ENCODE measurements at regions not wholly inside any gene's neighbourhood (a gene's known extent, or its start where the extent isn't known, plus 50 kb on each side); places are given as distances from the start of the nearest gene placed in this dataset.

GRCh38 chr4:179692222-179692621 lies 2250.0 kb upstream of the AGA start:
- H3K9ac ChIP-seq (ENCODE audit: low read depth, low read length): no peak overlapping the region
- in situ Hi-C loops (cut with MboI; ENCODE audit: low sequenced_read_pairs) (no loop called here), dilution Hi-C loops (cut with HindIII; ENCODE audit: low sequenced_read_pairs, unreplicated experiment) (no loop called here), intact Hi-C loops (cut with micrococcal nuclease) (no loop called here)
- no peak overlapping the region for H2BK5ac ChIP-seq (ENCODE audit: low read depth, low read length, poor library complexity, severe bottlenecking)
- no peaks in the 10 kb centered on the region for H3K9me3 ChIP-seq (ENCODE audit: control insufficient read depth, insufficient read depth, low read length)
- H4K20me1 ChIP-seq (ENCODE audit: insufficient read depth, low read length): no peaks in the 10 kb centered on the region
- no peak overlapping the region for H2BK20ac ChIP-seq (ENCODE audit: low read depth, low read length)
- H2AK9ac ChIP-seq (replicated peaks; ENCODE audit: low read depth, low read length, poor library complexity): no peak overlapping the region
- no peak overlapping the region for H4K91ac ChIP-seq (ENCODE audit: insufficient read depth, low read depth, low read length)
- no peaks in the 10 kb centered on the region for H3K9me1 ChIP-seq (ENCODE audit: insufficient read depth, low read length)
- no peak overlapping the region for H3K27ac ChIP-seq (ENCODE audit: insufficient read depth, low read length)
- no peak overlapping the region for H3K4ac ChIP-seq (ENCODE audit: low read depth, low read length)
- no peak overlapping the region for H3K23ac ChIP-seq (ENCODE audit: low read depth, low read length)
- H3K4me3 ChIP-seq (ENCODE audit: insufficient read depth, low read depth, low read length): no peak overlapping the region
- no peaks in the 10 kb centered on the region for H3K79me1 ChIP-seq (ENCODE audit: low read depth in 1 of 2, low read length in 2 of 2)
- no peaks in the 10 kb centered on the region for H3K27me3 ChIP-seq (ENCODE audit: control insufficient read depth, insufficient read depth, low read length)
- no CpG with 5 or more reads among the region's 1 CpG for whole genome bisulfite sequencing, 2 experiments (ENCODE audit: extremely low coverage in 2 of 2, insufficient read length in 1 of 2)
- no peak overlapping the region for H2BK120ac ChIP-seq (ENCODE audit: low read depth, low read length)
- H3K18ac ChIP-seq (ENCODE audit: low read depth, low read length): no peak overlapping the region
- no peak overlapping the region for H2BK15ac ChIP-seq (ENCODE audit: low read depth, low read length)
- H4K8ac ChIP-seq (ENCODE audit: low read depth in 2 of 2, low read length in 2 of 2): no peak overlapping the region
- H3K56ac ChIP-seq (ENCODE audit: extremely low read depth, insufficient read depth, low read length): no peak overlapping the region
- TF ChIP-seq MXI1 (IDR thresholded peaks at IDR 0.05; ENCODE audit: borderline replicate concordance, low read depth, low read length) (no peak), CTCF (conservative IDR thresholded peaks at IDR 0.05; ENCODE audit: low read depth, low read length) (no peak), CHD1 (IDR thresholded peaks at IDR 0.05; ENCODE audit: low read depth, low read length) (no peak), RCOR1 (IDR thresholded peaks at IDR 0.05; ENCODE audit: insufficient replicate concordance, low read length) (no peak), USF2 (IDR thresholded peaks at IDR 0.05; ENCODE audit: low read depth, low read length) (no peak), ELK1 (IDR thresholded peaks at IDR 0.05; ENCODE audit: borderline replicate concordance, low read depth, low read length) (no peak), BHLHE40 (IDR thresholded peaks at IDR 0.05; ENCODE audit: low read depth, low read length) (no peak)
- no peak overlapping the region for H3K14ac ChIP-seq (replicated peaks; ENCODE audit: low read depth, low read length)
- H3K36me3 ChIP-seq (ENCODE audit: control insufficient read depth, insufficient read depth, low read length): no peaks in the 10 kb centered on the region
- H2AFZ ChIP-seq (replicated peaks; ENCODE audit: low read length, poor library complexity): no peak overlapping the region
- BruUV-seq (replicated peaks): no TSS peak
- POLR2A ChIA-PET (ENCODE audit: unreplicated experiment): no interaction called here
- no peak overlapping the region for H2AK5ac ChIP-seq (ENCODE audit: low read depth, low read length)
- no peak overlapping the region for H3K4me2 ChIP-seq (ENCODE audit: low read depth, low read length)
- CTCF ChIA-PET: no interaction called here
- no peak overlapping the region for H4K5ac ChIP-seq (ENCODE audit: low read depth, low read length)
- H3K4me1 ChIP-seq (ENCODE audit: control insufficient read depth, insufficient read depth, low read length): no peaks in the 10 kb centered on the region; the same call in 1 of the 2 replicates
- no peak for DNase-seq
- no peak for ATAC-seq (ENCODE audit: low read depth)

Measured in IMR-90 (cell line).